Astrocyte of the cerebellum (primary cell): ENCODE measurements at regions not wholly inside any gene's neighbourhood (a gene's known extent, or its start where the extent isn't known, plus 50 kb on each side); places are given as distances from the start of the nearest gene placed in this dataset.

Experiments used
- DNase-seq: peaks from one replicate; pipeline ENCODE4 v3.0.0-alpha.2; 2011; ENCODE audit warnings: low read depth
- H3K4me3 ChIP-seq: 2 replicates; pipeline ENCODE4 v1.5.1; 2011; ENCODE audit warnings: mild to moderate bottlenecking, low read depth, low read length, moderate library complexity
- CTCF ChIP-seq: IDR thresholded peaks from 2 replicates; pipeline ENCODE4 v1.5.1; 2012; ENCODE audit warnings: low read length, low read depth, moderate library complexity, mild to moderate bottlenecking; ENCODE audit errors: missing control alignments
- in situ Hi-C: cut with HindIII; loops from 2 replicates; pipeline ENCODE4 v1.10.0; 2017; ENCODE audit warnings: low sequenced_read_pairs

DNA sequence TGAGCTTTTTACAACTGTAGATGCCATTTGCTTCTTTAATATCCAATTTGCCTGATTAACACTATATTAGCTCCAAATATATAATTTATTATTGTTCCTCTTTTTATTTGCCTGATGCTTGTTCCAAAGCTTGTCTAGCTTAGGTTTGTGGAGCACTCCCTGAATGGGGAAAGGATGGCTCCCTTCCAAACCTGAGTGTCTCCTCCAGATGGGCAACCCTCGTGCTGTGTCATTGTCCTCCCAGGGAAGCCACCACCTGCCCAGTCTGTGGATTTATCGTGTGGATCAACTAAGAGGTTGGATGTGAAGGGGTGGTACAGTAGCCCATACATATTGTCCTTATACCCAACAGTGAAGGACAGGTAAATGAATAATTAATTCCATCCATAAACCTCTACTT is 404.9 kb downstream of the CDK5RAP2 start:
- no peak overlapping the region for H3K4me3 ChIP-seq
- no peak for TF ChIP-seq CTCF
- in situ Hi-C loops: no loop called here
- no peak for DNase-seq

GRCh38 chr9:120161776-120162175 is 418.2 kb downstream of the CDK5RAP2 start:
- in situ Hi-C loops: no loop called here
- H3K4me3 ChIP-seq: no peak overlapping the region
- no peak for DNase-seq
- TF ChIP-seq CTCF: no peak

- no peak for DNase-seq
- no peak for TF ChIP-seq CTCF
- H3K4me3 ChIP-seq: no peak overlapping the region
- in situ Hi-C loops: no loop called here
Observed at GRCh38 chr9:120158221-120158620, 421.7 kb downstream of the CDK5RAP2 start.

- H3K4me3 ChIP-seq: no peak overlapping the region
- in situ Hi-C loops: no loop called here
- TF ChIP-seq CTCF: no peak
- no peak for DNase-seq
Observed at GRCh38 chr9:120156376-120156775, 423.6 kb downstream of the CDK5RAP2 start.

DNA sequence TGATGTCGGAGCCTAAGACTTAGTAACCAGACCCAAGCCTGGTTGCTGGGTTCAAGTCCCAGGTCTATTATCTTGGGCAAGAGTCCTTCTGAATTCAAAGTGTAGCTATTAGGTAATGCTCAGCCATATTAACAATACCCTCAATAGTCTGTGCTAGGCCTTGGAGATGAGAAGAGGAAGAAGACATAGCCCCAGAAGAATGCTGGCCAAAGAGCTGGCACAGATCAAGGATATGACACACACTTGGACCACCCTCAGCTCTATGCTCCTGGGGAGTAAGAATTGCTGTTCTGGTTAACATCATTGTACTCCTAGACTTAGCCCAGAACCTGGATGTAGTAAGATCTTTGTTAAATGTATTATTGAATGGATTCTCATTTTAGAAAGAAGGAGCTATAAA is 426.7 kb downstream of the CDK5RAP2 start:
- H3K4me3 ChIP-seq: no peak overlapping the region
- no peak for TF ChIP-seq CTCF
- in situ Hi-C loops: no loop called here
- DNase-seq: no peak

- no peak overlapping the region for H3K4me3 ChIP-seq
- in situ Hi-C loops: no loop called here
- no peak for TF ChIP-seq CTCF
- no peak for DNase-seq
Observed at GRCh38 chr9:120152295-120152694, 427.7 kb downstream of the CDK5RAP2 start.

DNA sequence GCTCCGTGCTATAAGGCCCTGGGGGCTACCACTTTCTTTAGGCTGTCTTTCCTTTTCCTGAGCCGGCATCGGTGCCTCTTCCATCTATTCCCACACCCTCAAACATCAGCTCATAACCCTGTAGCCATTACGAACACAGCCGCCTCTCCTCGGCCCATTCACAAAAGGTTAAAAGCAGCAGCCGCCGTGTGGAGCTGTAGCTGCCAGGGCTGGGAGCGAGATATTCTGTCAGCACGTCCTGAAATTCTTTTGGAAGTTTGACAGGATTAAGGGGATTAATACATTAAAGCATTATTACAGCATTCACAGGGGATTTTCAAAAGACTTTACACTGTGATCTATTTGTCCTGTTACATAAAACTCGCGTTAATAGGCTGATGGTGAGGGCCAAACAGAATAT is 428.2 kb downstream of the CDK5RAP2 start:
- no peak overlapping the region for H3K4me3 ChIP-seq
- no peak for TF ChIP-seq CTCF
- in situ Hi-C loops: no loop called here
- DNase-seq: no peak
